ENCODE measurements at regions not wholly inside any gene's neighbourhood (a gene's known extent, or its start where the extent isn't known, plus 50 kb on each side); places are given as distances from the start of the nearest gene placed in this dataset.

- H3K4me1 Mint-ChIP-seq: no peaks in the 10 kb centered on the region
- no peak overlapping the region for H3K4me3 ChIP-seq (ENCODE audit: control extremely low read depth in 1 of 5, extremely low read depth in 1 of 5, insufficient read depth in 1 of 5, low read depth in 2 of 5, low read length in 4 of 5)
- ATAC-seq (ENCODE audit: low read depth) (no peak), DNase-seq (no peak)
- H3K27ac ChIP-seq (ENCODE audit: low read length in 2 of 2): no peak overlapping the region
- H3K36me3 ChIP-seq (replicated peaks in 1 of 2; ENCODE audit: control extremely low read depth in 1 of 2, control insufficient read depth in 1 of 2, extremely low read depth in 1 of 2, insufficient read depth in 2 of 2, low read length in 1 of 2): no peaks in the 10 kb centered on the region
- no peak overlapping the region for H3K4me3 Mint-ChIP-seq
- H3K27me3 ChIP-seq (replicated peaks in 1 of 4; ENCODE audit: control extremely low read depth in 1 of 4, control insufficient read depth in 3 of 4, insufficient read depth in 4 of 4, low read length in 3 of 4): no peaks in the 10 kb centered on the region
- H4K20me1 ChIP-seq (ENCODE audit: control insufficient read depth, insufficient read depth, low read length, poor library complexity, severe bottlenecking): no peaks in the 10 kb centered on the region
- H3K9me3 ChIP-seq (ENCODE audit: control extremely low read depth in 1 of 3, control insufficient read depth in 2 of 3, insufficient read depth in 1 of 3, low read length in 2 of 3): no peaks in the 10 kb centered on the region
- POLR2A ChIA-PET: no interaction called here
- no peak overlapping the region for H3K4me2 ChIP-seq (replicated peaks; ENCODE audit: low read depth, low read length, poor library complexity, severe bottlenecking)
- CTCF ChIA-PET: no interaction called here
- no peaks in the 10 kb centered on the region for H3K9me3 Mint-ChIP-seq (ENCODE audit: insufficient read depth)
- WGBS (ENCODE audit: insufficient coverage): 78% methylated on average over 3 of the region's 10 CpGs
- no peak overlapping the region for H2AFZ ChIP-seq (ENCODE audit: insufficient read depth, low read depth, low read length, poor library complexity, severe bottlenecking)
- no peaks in the 10 kb centered on the region for H3K4me1 ChIP-seq (ENCODE audit: control insufficient read depth in 2 of 2, insufficient read depth in 2 of 2, low read length in 2 of 2)
- H3K27me3 Mint-ChIP-seq: no peaks in the 10 kb centered on the region
- TF ChIP-seq EZH2 (IDR thresholded peaks at IDR 0.05; ENCODE audit: borderline replicate concordance, insufficient read depth, low read depth, low read length, poor library complexity, severe bottlenecking): no peak
- no peak for TF ChIP-seq CTCF (IDR thresholded peaks at IDR 0.05)
- H3K27ac Mint-ChIP-seq: no peak overlapping the region
- intact Hi-C loops (cut with micrococcal nuclease): no loop called here
- no peaks in the 10 kb centered on the region for H3K79me2 ChIP-seq (ENCODE audit: control insufficient read depth, insufficient read depth, low read length)
- no peak overlapping the region for H3K9ac ChIP-seq (ENCODE audit: low read length)
Measured at GRCh38 chr2:56049233-56049845, 125.8 kb upstream of the EFEMP1 start.

GRCh38 chr2:56053679-56054078 lies 130.1 kb upstream of the EFEMP1 start:
- CTCF ChIA-PET: no interaction called here
- Histone ChIP-seq H3K9ac (ENCODE audit: low read length) (no peak overlapping the region), H2AFZ (ENCODE audit: insufficient read depth, low read depth, low read length, poor library complexity, severe bottlenecking) (no peak overlapping the region), H3K4me1 (ENCODE audit: control insufficient read depth in 2 of 2, insufficient read depth in 2 of 2, low read length in 2 of 2) (no peaks in the 10 kb centered on the region), H3K27me3 (replicated peaks in 1 of 4; ENCODE audit: control extremely low read depth in 1 of 4, control insufficient read depth in 3 of 4, insufficient read depth in 4 of 4, low read length in 3 of 4) (no peaks in the 10 kb centered on the region), H3K79me2 (ENCODE audit: control insufficient read depth, insufficient read depth, low read length) (no peaks in the 10 kb centered on the region), H3K36me3 (replicated peaks in 1 of 2; ENCODE audit: control extremely low read depth in 1 of 2, control insufficient read depth in 1 of 2, extremely low read depth in 1 of 2, insufficient read depth in 2 of 2, low read length in 1 of 2) (no peaks in the 10 kb centered on the region), H3K4me2 (replicated peaks; ENCODE audit: low read depth, low read length, poor library complexity, severe bottlenecking) (no peak overlapping the region), H4K20me1 (ENCODE audit: control insufficient read depth, insufficient read depth, low read length, poor library complexity, severe bottlenecking) (no peaks in the 10 kb centered on the region), H3K4me3 (ENCODE audit: control extremely low read depth in 1 of 5, extremely low read depth in 1 of 5, insufficient read depth in 1 of 5, low read depth in 2 of 5, low read length in 4 of 5) (no peak overlapping the region), H3K27ac (ENCODE audit: low read length in 2 of 2) (no peak overlapping the region), H3K9me3 (ENCODE audit: control extremely low read depth in 1 of 3, control insufficient read depth in 2 of 3, insufficient read depth in 1 of 3, low read length in 2 of 3) (no peaks in the 10 kb centered on the region)
- no peak overlapping the region for H3K4me3 Mint-ChIP-seq
- WGBS (ENCODE audit: insufficient coverage): 100% methylated on average over 1 of the region's 3 CpGs
- no peak overlapping the region for H3K27ac Mint-ChIP-seq
- peaks cover 2% of the 10 kb centered on the region for H3K9me3 Mint-ChIP-seq (ENCODE audit: insufficient read depth)
- H3K4me1 Mint-ChIP-seq: no peaks in the 10 kb centered on the region
- TF ChIP-seq EZH2 (IDR thresholded peaks at IDR 0.05; ENCODE audit: borderline replicate concordance, insufficient read depth, low read depth, low read length, poor library complexity, severe bottlenecking): no peak
- intact Hi-C loops (cut with micrococcal nuclease): no loop called here
- DNase-seq: no peak
- ATAC-seq (ENCODE audit: low read depth): no peak
- POLR2A ChIA-PET: no interaction called here
- H3K27me3 Mint-ChIP-seq: no peaks in the 10 kb centered on the region

All from B cell (primary cell).